ENCODE measurements at regions not wholly inside any gene's neighbourhood (a gene's known extent, or its start where the extent isn't known, plus 50 kb on each side); places are given as distances from the start of the nearest gene placed in this dataset.

GRCh38 chrX:134173541-134174272 is 63.3 kb upstream of the CCDC160 start:
- DNase-seq (ENCODE audit: low spot score) = no peak

- no peak for DNase-seq (ENCODE audit: low spot score)
These were observed 62.7 kb upstream of the CCDC160 start for GRCh38 chrX:134174273-134174660.

- DNase-seq (ENCODE audit: low spot score) = no peak
These were observed 62.1 kb upstream of the CCDC160 start for GRCh38 chrX:134174859-134175258.

- DNase-seq (ENCODE audit: low spot score) = no peak
These were observed 59.5 kb upstream of the CCDC160 start for GRCh38 chrX:134177527-134177926.

GRCh38 chrX:134180601-134181274 is 56.2 kb upstream of the CCDC160 start:
- no peak for DNase-seq (ENCODE audit: low spot score)

- DNase-seq (ENCODE audit: low spot score) = no peak
These were observed 55.7 kb upstream of the CCDC160 start for GRCh38 chrX:134181275-134181660.

- no peak for DNase-seq (ENCODE audit: low spot score)
These were observed 53.3 kb upstream of the CCDC160 start for GRCh38 chrX:134183665-134184064.

GRCh38 chrX:134184936-134185335 is 52.0 kb upstream of the CCDC160 start:
- DNase-seq (ENCODE audit: low spot score) = no peak

- no peak for DNase-seq (ENCODE audit: low spot score)
These were observed 50.4 kb upstream of the CCDC160 start for GRCh38 chrX:134186362-134187121.

Data from hepatic stellate cell (primary cell).